ENCODE measurements at regions not wholly inside any gene's neighbourhood (a gene's known extent, or its start where the extent isn't known, plus 50 kb on each side); places are given as distances from the start of the nearest gene placed in this dataset.

DNA sequence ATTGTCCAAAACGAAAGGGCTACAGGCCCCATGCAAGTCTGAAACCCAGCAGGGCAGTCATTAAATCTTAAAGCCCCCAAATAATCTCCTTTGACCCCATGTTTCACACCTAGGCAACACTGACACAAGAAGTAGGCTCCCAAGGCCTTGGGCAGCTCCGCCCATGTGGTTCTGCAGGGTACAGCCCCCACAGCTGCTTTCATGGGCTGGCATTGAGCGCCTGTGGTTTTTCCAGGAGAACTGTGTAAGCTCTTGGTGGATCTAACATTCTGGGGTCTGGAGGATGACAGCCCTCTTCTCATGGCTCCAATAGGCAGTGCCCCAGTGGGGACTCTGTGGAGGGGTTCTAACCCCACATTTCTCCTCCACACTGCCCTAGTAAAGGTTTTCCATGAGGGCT is 623.5 kb downstream of the PRR16 start:
- TF ChIP-seq, protein P1, sequence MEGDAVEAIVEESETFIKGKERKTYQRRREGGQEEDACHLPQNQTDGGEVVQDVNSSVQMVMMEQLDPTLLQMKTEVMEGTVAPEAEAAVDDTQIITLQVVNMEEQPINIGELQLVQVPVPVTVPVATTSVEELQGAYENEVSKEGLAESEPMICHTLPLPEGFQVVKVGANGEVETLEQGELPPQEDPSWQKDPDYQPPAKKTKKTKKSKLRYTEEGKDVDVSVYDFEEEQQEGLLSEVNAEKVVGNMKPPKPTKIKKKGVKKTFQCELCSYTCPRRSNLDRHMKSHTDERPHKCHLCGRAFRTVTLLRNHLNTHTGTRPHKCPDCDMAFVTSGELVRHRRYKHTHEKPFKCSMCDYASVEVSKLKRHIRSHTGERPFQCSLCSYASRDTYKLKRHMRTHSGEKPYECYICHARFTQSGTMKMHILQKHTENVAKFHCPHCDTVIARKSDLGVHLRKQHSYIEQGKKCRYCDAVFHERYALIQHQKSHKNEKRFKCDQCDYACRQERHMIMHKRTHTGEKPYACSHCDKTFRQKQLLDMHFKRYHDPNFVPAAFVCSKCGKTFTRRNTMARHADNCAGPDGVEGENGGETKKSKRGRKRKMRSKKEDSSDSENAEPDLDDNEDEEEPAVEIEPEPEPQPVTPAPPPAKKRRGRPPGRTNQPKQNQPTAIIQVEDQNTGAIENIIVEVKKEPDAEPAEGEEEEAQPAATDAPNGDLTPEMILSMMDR (IDR thresholded peaks at IDR 0.05) = no peak
- no peak for TF ChIP-seq POLR2AphosphoS5 (IDR thresholded peaks at IDR 0.05)
- no peak for TF ChIP-seq EP300 (IDR thresholded peaks at IDR 0.05)
- TF ChIP-seq POLR2A (IDR thresholded peaks at IDR 0.05) = no peak
